Gastrocnemius medialis (tissue), 4 donors: ENCODE measurements at regions not wholly inside any gene's neighbourhood (a gene's known extent, or its start where the extent isn't known, plus 50 kb on each side); places are given as distances from the start of the nearest gene placed in this dataset.
"Not testable (repeated sequence)": the region's sequence is repeated elsewhere in the genome, so short reads cannot be mapped to it uniquely, and the experiment has no call there.

Source experiments
- CTCF ChIP-seq, 5 experiments: fragments of 450-650 bp in 3 of 5; fragments of 200-600 bp in 2 of 5; sonication (generic) in 2 of 5; IDR thresholded peaks in 4 of 5; conservative IDR thresholded peaks in 1 of 5; 1 replicate in 4 of 5; 2 replicates in 1 of 5; pipeline ENCODE4 v1.5.1; 2016 to 2019; ENCODE audit warnings: antibody characterized with exemption in 5 of 5, mild to moderate bottlenecking in 3 of 5, moderate library complexity in 3 of 5
- POLR2A ChIP-seq, 2 donors: fragments of 450-650 bp; IDR thresholded peaks; one replicate each; pipeline ENCODE4 v1.6.1; 2017; ENCODE audit warnings: antibody characterized with exemption in 2 of 2, mild to moderate bottlenecking in 2 of 2, moderate library complexity in 2 of 2

DNA sequence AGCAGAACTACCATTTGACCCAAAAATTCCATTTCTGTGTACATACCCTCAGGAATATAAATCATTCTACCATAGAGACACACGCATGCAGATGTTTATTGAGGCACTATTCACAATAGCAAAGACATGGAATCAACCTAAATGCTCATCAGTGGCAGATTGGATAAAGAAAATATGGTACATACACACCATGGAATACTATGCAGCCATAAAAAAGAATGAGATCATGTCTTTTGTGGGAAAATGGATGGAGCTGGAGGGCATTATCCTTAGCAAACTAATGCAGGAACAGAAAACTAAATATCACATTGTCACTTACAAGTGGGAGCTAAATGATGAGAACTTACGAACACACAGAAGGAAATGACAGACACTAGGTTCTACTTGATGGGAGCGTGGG lies 112.3 kb downstream of the CAAP1 start:
- not testable (repeated sequence) for TF ChIP-seq CTCF (IDR thresholded peaks at IDR 0.05 in 4 of 5, conservative IDR thresholded peaks at IDR 0.05 in 1 of 5); POLR2A (IDR thresholded peaks at IDR 0.05)
